CD4-positive, alpha-beta T cell treated with Interferon alpha-2 for 1 hour (primary cell): ENCODE measurements at regions not wholly inside any gene's neighbourhood (a gene's known extent, or its start where the extent isn't known, plus 50 kb on each side); places are given as distances from the start of the nearest gene placed in this dataset.
"Not testable (repeated sequence)": the region's sequence is repeated elsewhere in the genome, so short reads cannot be mapped to it uniquely, and the experiment has no call there.

Source experiments
- DNase-seq, 2 donors: peaks; one replicate each; pipeline ENCODE4 v3.0.0-alpha.2; 2020 to 2022

DNA sequence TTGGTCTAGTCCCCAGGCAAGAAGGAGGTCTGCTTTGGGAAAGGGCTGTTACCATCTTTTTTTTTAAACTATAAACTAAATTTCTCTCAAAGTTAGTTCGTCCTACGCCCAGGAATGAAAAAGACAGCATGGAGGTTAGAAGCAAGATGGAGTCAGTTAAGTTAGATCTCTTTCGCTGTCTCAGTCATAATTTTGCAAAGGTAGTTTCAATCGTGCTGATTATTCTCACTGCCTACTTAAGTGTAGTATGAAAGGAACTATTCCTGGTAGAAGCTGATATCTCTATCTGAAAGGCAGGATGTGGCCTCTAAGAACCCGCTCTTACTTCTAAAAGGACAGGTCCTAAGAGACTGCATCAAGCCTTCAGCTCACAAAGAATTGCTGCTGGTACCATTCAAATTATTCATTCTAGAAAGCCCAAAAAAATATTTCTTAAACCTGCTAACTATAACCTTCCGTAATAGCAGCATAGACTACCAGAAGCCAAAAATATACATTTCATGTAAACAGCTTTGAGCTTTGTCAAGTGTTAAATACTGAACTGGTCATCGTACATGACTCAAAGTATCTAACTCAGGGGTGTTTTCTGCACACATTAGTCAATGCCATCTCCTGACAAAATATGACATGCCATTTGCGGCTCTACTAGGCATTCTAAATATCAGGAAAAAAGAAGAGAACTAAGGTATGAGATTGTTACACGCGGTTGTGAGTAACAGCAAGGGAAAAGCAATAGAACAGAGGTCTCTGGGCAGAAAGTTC is 96.0 kb upstream of the CCDC80 start:
- peak in 1 of 2 donors; percentile 39 for DNase-seq

DNA sequence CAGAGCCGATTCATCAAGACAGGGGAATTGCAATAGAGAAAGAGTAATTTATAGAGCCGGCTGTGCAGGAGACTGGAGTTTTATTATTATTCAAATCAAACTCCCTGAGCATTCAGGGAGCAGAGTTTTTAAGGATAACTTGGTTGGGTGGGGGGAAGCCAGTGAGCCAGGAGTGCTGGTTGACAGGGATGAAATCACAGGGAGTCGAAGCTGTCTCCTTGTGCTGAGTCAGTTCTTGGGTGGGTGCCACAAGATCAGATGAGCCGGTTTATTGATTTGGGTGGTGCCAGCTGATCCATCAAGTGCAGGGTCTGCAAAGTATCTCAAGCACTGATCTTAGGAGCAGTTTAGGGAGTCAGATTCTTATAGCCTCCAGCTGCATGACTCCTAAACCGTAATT is 95.4 kb upstream of the CCDC80 start:
- DNase-seq, result no peak

DNA sequence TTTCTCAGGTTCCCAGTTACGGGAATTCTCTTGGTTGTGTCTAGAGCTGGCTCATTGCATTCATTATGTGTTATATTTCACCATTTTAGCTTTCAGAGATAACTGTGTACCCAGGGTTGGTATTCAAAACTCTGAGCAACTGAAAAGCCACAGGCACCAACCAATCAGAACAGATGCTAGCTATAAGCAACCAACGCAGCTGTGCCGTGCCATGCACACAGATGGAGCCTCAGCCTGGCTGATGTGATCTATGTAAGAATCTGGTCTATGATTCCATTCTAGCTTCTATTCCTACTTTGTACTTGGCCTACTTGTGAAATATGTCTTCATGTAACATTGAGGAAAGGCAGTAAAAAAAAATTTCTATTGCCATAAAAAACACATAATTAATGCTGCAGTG is 95.0 kb upstream of the CCDC80 start:
- DNase-seq, result no peak

DNA sequence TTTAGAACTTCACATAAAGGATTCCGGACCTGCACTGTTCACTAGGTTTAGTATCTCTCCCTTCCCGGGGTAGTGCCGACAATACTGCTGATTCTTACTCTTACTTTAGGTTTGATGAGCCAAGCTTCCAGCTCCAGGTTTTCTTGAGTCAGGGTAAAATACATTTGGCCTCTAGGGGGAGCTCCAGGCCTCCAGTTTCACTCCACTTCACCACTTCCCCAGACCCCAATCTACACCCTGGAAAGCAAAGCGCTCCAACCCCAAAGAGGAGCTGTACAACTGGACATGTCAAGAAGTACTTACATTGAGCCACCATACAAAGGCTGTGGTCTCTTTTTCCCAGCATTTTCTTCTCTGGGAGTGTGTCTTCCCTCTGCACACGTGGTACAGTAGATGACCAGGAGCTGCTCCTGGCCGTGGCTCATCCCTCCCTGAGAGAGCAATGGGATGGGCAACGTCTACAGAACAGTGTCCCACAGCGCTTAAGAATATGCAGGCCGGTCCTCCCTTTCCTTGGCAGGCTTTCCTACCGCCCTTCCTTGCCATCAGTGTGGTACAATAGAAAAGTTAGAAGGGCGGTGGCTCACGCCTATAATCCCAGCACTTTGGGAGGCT is 93.9 kb upstream of the CCDC80 start:
- DNase-seq, result peak; percentile 70 to 77

DNA sequence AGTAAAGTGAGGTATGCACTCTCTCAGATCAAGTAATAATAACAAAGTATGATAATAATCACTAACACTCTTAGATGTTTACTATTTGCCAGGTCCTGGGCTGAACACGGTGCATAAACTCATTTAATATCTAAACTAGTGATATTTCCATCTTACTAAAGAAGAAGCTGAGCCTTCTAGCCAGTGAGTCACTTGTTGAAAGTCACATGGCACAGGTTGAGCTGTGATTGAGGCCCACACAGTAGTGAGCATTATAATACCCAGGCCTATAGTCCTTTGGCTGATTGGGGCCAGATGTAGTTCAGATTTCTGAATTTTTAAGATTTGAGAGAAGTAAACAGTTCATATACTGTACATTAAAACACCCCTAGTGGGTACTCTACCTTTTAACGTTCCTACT is 93.2 kb upstream of the CCDC80 start:
- no peak for DNase-seq

DNA sequence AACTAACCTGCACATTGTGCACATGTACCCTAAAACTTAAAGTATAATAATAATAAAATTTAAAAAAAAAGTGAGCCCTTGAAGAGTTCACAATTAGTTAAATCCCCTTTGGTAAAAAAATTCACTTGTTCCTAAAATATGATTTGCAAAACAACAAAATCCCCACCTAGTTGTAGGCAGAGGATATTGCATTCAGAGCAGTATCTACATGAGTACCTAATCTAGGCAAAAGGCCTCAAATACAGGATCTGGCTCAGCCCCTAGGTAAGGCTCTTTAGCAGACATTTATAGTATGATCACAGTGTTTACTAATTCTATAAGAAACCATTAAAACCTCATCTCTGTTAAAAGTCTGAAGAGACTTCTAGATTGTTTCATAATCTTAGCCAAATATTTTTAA is 89.3 kb upstream of the CCDC80 start:
- no peak for DNase-seq

DNA sequence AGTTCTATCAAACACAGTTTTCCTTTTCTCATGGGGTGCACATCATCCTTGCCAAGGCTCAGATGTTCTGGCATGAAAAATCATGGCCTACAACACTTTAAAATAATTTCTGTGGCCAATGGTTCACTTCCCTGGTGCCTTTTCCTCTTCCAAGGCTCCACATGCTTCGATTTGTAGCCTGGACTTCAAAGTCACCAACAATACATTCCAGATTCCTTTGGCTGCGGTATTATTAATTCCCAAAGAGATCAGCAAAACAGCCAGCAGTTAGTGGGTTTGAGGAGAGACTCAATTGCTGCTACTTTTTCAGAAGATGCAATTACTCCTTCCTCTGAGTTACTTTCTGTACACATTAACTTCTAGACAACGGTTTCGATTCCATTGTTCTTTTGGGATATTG is 80.3 kb upstream of the CCDC80 start:
- DNase-seq, result no peak

DNA sequence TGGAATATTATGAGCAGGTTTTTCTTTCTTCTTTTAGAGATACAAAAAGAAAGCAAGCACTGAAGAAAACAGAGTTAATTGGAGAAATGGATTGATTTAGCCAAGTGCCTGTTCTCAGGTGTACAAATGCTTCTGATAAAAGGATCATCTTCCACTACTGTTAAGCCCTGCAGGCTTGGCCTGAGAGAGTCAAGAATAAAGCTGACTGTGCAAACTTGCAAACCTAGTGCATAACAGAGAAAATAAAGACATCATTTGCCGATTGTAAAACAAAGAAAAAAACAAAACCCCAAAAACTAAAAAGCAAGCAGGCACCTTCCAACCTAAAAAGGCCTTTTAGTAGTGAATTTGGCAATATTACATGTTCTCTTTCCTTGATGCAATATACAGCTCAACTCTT is 78.0 kb upstream of the CCDC80 start:
- DNase-seq, result no peak

DNA sequence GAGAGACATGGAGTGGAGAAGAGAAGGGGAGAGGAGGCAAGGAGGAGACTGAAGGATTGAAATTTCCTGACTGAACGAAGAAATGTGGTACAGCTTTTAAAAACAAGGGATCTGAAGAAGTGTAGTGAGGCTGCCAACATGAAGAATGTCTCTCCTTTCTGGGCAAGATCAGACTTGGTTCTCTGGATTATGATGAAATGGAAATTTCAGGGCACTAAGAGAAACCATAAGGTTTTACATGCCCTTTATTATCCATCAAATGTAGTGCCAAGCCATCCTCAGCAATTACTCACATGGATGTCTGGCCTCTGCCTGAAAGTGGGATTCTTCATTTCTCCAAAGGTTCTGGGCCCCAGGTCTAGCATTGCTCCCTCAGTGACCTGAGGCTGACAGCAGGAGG is 77.6 kb upstream of the CCDC80 start:
- DNase-seq, result no peak

DNA sequence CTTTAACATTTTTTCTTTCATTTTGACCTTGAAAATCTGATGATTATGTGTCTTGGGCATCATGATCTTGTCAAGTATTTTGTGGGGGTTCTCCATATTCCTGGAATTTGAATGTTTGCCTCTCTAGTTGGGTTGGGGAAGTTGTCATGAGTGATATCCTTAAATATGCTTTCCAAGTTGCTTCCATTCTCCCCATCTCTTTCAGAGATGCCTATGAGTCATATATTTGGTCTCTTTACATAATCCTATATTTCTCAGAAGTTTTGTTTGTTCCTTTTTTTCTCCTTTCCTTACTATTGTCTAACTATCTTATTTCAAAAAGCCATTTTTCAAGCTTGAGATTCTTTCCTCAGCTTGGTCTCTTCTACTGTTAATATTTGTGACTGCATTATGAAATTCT is 69.0 kb upstream of the CCDC80 start:
- DNase-seq, result no peak

DNA sequence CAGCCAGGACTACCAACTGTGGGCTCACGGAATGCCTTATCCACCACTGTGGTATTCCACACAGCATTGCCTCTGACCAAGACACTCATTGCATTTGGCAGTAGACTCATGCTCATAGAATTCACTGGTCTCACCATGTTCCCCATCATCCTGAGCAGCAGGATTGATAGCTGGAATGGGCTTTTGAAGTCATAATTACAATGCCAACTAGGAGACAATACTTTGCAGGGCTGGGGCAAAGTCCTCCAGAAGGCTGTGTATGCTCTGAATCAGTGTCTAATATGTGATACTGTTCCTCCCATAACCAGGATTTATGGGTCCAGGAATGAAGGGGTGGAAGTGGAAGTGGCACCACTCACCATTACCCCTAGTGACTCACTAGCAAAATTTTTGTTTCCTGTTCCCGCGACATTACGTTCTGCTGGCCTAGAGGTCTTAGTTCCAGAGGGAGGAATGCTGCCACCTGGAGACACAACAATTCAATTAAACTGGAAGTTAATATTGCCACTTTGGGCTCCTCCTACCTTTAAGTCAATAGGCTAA is 58.6 kb upstream of the CCDC80 start:
- DNase-seq, result no peak

DNA sequence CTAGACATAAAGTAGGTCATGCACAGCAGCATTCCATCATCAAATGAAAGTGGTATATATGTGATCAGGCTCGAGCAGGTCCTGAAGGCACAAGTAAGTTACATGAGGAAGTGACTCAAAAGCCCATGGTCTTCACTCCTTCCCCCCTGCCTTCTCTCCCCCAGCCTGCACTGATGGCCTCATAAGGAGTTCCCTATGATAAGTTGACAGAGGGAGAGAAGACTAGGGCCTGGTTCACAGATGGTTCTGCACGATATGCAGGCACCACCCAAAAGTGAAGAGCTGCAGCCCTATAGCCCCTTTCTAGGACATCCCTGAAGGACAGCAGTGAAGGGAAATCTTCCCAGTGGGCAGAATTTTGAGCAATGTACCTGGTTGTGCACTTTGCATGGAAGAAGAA is 57.5 kb upstream of the CCDC80 start:
- not testable (repeated sequence) for DNase-seq

DNA sequence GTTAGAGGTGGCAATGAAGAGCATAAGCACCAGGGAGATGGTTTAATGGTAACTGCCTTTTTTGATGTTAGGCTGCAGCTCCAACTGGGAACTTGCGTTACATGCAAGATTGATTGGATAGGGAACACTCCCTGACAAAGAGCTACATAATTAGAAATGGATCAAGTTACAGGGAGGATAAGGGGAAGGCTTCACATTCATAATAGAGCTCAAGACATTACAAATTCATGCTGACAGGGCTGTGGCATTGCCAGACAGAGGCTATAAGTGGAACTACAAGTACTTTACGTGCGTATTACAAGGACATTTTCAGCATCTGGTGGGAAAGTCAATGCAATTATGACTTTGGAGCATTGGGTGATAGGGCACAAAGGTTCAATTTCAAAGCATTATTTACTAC is 55.3 kb upstream of the CCDC80 start:
- not testable (repeated sequence) for DNase-seq

DNA sequence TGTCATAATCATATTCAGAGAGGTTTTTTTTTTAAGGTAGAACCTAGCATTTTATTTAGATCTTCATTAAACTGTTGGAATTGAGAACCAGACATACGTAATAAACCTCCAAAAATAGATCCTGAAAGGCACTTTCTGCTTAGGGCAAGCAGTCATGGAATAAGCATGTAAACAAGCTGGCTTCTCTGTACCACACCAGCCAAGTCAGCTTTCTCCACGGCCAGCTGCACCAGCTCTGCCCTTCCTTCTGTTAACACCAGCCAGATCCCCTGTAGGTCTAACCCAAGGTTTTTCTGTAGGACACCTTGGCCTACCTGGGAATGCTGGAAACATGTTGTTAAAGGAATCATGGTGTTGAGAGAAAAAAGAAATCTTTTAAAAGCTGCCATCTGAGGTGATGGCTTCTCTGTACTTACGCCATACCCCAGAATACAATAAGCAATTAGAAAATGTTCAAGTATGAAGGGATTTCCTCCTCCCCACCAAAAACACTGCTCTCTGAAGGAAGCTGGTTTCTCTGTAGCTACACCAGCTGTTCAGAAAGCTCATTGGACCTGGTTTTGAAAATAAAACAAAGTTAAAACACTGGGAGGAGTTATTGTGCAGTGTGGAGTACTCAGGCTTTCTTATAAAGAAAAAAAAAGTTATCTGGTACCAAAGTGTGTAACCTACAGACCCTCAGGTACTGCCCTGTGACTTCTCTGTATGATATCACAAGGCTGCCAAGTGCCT is 54.6 kb upstream of the CCDC80 start:
- DNase-seq, result not testable (repeated sequence)

DNA sequence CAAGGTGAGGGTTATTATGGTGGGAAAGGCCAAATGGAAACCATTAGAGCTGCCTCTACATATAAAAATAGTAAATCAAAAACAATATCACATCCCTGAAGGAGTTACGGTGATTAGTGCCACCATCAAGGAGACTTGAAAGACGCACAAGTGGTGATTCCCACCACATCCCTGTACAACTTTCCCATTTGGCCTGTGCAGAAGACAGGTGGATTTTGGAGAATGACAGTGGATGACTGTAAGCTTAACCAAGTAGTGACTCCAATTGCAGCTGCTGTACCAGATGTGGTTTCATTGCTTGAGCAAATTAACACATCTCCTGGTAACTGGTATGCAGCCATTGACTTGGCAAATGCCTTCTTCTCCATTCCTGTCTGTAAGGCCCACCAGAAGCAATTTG is 54.0 kb upstream of the CCDC80 start:
- not testable (repeated sequence) for DNase-seq

DNA sequence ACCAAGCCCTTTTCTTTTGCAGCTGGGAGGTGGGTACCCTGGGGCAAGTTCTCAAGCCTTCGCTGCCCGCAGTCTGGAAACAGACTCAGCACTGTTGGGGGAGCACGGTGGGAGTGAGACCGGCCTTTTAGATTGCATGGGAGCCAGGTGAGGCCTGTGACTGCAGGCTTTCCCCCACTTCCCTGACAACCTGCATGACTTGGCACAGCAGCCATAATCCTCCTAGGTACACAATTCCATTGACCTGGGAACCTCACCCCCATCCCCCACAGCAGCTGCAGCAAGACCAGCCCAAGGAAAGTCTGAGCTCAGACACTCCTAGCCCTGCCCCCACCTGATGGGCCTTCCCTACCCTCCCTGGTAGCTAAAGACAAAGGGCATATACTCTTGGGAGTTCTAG is 52.2 kb upstream of the CCDC80 start:
- DNase-seq, result no peak
